Psoas muscle (tissue), 7 donors: ENCODE measurements at regions not wholly inside any gene's neighbourhood (a gene's known extent, or its start where the extent isn't known, plus 50 kb on each side); places are given as distances from the start of the nearest gene placed in this dataset.

Experiments
- ATAC-seq, 4 donors: fragments of 200-7000 bp; cut with Tn5 transposase; one replicate each; pipeline ENCODE4 v1.9.1; 2020; ENCODE audit warnings: moderate library complexity in 3 of 4, mild to moderate bottlenecking in 2 of 4
- DNase-seq, 2 donors: peaks; one replicate each; pipeline ENCODE4 v3.0.0-alpha.2; 2020
- H3K27ac ChIP-seq: fragments of 200-600 bp; one replicate; pipeline ENCODE4 v1.8.0; 2022
- H3K27me3 ChIP-seq, 3 donors: fragments of 200-600 bp in 1 of 3; one replicate each; pipeline versions ENCODE4 v1.6.1 to v1.8.0; 2013 to 2022; ENCODE audit warnings: low read length in 2 of 3, mild to moderate bottlenecking in 2 of 3, moderate library complexity in 1 of 3; ENCODE audit not compliant: insufficient read depth in 3 of 3
- H3K36me3 ChIP-seq, 2 donors: fragments of 200-600 bp in 1 of 2; one replicate each; pipeline versions ENCODE4 v1.6.1 to v1.8.0; 2013 to 2022; ENCODE audit warnings: low read depth in 1 of 2, mild to moderate bottlenecking in 1 of 2, moderate library complexity in 1 of 2; ENCODE audit not compliant: insufficient read depth in 1 of 2
- H3K4me1 ChIP-seq: fragments of 200-600 bp; one replicate; pipeline ENCODE4 v1.8.0; 2022
- H3K4me3 ChIP-seq: fragments of 200-600 bp; one replicate; pipeline ENCODE4 v1.8.0; 2022; ENCODE audit warnings: mild to moderate bottlenecking
- H3K9me3 ChIP-seq: fragments of 200-600 bp; one replicate; pipeline ENCODE4 v1.8.0; 2022
- WGBS, 3 donors: extraction: QIAGEN DNeasy Blood & Tissue Kit; methylation state at CpG; one replicate each; pipeline versions ENCODE4 v1.1.6 to v1.1.7; 2013; 5-methylcytosine and 5-hydroxymethylcytosine counted together
- intact Hi-C, 2 donors: fragments of 100-400 bp; cut with DNase I; formaldehyde crosslinking; loops; one replicate each; pipeline versions ENCODE4 v1.11.0 to v1.14.2; 2022
- TF ChIP-seq, protein P1 (sequence below): fragments of 200-600 bp; IDR thresholded peaks from one replicate; pipeline ENCODE4 v1.8.0; 2022; ENCODE audit warnings: antibody characterized with exemption
- donor health status: healthy with polysubstance abuse.
- donor health status: DM: no; HTN: no; CAD: no; lungs with moderate emphysema.
- donor health status: Bipolar disorder and iron deficiency.
- donor health status: healthy.
- donor health status: DM: yes; HTN: yes; CAD: no.
- donor health status: DM: no; HTN: no; CAD: no.
- donor health status: DM: yes; HTN: yes; CAD: no.

DNA sequence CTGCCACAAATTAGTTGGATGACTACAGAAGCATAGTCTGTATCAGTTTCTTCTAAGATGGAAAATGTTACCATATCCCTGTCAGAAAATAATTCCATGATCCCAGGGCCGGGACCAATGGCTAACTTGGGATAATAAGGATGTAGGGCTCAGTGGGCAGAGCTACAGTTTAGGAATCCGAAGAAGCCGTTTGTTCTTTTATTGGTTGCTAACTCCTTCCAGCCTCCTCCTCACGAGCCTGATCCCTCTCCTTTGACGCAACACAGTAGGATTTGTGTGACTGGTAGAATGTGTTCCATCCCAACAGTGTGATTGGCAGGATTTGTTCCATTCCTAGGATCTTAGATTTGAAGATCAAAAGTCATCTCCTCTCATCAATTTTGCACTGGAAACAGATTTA, 496.9 kb downstream of the AGTPBP1 start:
- no peak overlapping the region for H3K4me3 ChIP-seq
- H3K27ac ChIP-seq = no peak overlapping the region
- H3K27me3 ChIP-seq = no peaks in the 10 kb centered on the region
- DNase-seq (no peak), ATAC-seq (no peak)
- no peaks in the 10 kb centered on the region for H3K9me3 ChIP-seq
- TF ChIP-seq, protein P1, sequence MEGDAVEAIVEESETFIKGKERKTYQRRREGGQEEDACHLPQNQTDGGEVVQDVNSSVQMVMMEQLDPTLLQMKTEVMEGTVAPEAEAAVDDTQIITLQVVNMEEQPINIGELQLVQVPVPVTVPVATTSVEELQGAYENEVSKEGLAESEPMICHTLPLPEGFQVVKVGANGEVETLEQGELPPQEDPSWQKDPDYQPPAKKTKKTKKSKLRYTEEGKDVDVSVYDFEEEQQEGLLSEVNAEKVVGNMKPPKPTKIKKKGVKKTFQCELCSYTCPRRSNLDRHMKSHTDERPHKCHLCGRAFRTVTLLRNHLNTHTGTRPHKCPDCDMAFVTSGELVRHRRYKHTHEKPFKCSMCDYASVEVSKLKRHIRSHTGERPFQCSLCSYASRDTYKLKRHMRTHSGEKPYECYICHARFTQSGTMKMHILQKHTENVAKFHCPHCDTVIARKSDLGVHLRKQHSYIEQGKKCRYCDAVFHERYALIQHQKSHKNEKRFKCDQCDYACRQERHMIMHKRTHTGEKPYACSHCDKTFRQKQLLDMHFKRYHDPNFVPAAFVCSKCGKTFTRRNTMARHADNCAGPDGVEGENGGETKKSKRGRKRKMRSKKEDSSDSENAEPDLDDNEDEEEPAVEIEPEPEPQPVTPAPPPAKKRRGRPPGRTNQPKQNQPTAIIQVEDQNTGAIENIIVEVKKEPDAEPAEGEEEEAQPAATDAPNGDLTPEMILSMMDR = no peak
- intact Hi-C loops = no loop called here
- H3K4me1 ChIP-seq = no peaks in the 10 kb centered on the region
- 28 to 46% (median 37%) methylated on average over 5 of the region's 5 CpGs for WGBS, 3 donors
- H3K36me3 ChIP-seq = no peaks in the 10 kb centered on the region

- DNase-seq = no peak
- no peaks in the 10 kb centered on the region for H3K36me3 ChIP-seq
- TF ChIP-seq, protein P1 = no peak
- intact Hi-C loops = no loop called here
- WGBS, 3 donors = 46 to 55% (median 49%) methylated on average over 3 of the region's 3 CpGs
- H3K4me1 ChIP-seq = no peaks in the 10 kb centered on the region
- no peak for ATAC-seq
- H3K27me3 ChIP-seq = no peaks in the 10 kb centered on the region
- no peak overlapping the region for H3K4me3 ChIP-seq
- H3K9me3 ChIP-seq = no peaks in the 10 kb centered on the region
- no peak overlapping the region for H3K27ac ChIP-seq
These were observed 497.8 kb downstream of the AGTPBP1 start for GRCh38 chr9:85243977-85244376.

- Histone ChIP-seq H3K4me1 (no peaks in the 10 kb centered on the region), H3K9me3 (no peaks in the 10 kb centered on the region), H3K4me3 (no peak overlapping the region), H3K27ac (no peak overlapping the region), H3K36me3 (no peaks in the 10 kb centered on the region), H3K27me3 (peaks cover 0 to 2% (median 2%) of the 10 kb centered on the region in 3 donors)
- 0% methylated on average over 1 of the region's 1 CpG for WGBS, 3 donors
- no peak for DNase-seq
- ATAC-seq = no peak
- intact Hi-C loops = no loop called here
- TF ChIP-seq, protein P1 = no peak
These were observed 504.3 kb downstream of the AGTPBP1 start for GRCh38 chr9:85237478-85237877.

- no peak for ATAC-seq
- 80 to 82% (median 81%) methylated on average over 4 of the region's 4 CpGs for WGBS, 3 donors
These were observed 511.7 kb downstream of the AGTPBP1 start for GRCh38 chr9:85230081-85230480.

More at GRCh38 chr9:85230081-85230480, 511.7 kb downstream of the AGTPBP1 start:
- Histone ChIP-seq H3K9me3 (no peaks in the 10 kb centered on the region), H3K27me3 (peaks cover 0 to 2% (median 0%) of the 10 kb centered on the region in 3 donors), H3K36me3 (no peaks in the 10 kb centered on the region), H3K4me3 (no peak overlapping the region), H3K4me1 (no peaks in the 10 kb centered on the region), H3K27ac (no peak overlapping the region)
- TF ChIP-seq, protein P1 = no peak
- no peak for DNase-seq
- intact Hi-C loops = no loop called here
